ENCODE measurements at regions not wholly inside any gene's neighbourhood (a gene's known extent, or its start where the extent isn't known, plus 50 kb on each side); places are given as distances from the start of the nearest gene placed in this dataset.

DNA sequence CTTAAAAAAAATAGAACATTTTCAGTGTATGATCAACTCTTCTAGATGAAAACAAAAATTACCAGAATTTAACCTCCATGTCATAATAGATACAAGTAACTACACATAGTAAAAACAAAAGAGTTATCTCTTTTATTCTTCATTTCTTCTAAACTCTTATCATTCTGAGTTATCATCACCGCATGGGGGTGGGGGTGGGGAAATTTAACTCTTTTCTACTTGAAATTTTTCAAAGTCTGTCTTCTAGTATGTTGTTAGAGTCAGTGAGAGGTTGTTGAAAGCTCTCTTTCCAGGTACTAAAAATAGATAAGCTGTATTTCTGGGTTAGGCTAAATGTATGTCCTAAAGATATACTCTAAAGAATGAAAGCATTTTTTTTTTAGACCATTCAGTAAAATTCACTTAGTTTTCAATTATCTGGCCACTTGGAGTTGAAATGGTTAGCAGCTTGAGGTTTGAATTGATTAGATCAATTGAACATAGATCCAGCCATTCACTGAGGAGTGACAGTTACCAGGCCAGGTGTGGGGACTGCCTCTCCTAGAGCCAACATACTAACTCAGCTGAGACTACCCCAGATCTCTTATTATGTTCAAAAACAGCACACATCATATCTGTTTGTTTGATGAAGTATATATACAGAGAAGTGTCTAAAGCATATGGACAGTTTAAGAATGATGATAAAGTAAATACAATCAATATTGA is 220.7 kb downstream of the IKZF2 start:
- TF ChIP-seq, protein P1, sequence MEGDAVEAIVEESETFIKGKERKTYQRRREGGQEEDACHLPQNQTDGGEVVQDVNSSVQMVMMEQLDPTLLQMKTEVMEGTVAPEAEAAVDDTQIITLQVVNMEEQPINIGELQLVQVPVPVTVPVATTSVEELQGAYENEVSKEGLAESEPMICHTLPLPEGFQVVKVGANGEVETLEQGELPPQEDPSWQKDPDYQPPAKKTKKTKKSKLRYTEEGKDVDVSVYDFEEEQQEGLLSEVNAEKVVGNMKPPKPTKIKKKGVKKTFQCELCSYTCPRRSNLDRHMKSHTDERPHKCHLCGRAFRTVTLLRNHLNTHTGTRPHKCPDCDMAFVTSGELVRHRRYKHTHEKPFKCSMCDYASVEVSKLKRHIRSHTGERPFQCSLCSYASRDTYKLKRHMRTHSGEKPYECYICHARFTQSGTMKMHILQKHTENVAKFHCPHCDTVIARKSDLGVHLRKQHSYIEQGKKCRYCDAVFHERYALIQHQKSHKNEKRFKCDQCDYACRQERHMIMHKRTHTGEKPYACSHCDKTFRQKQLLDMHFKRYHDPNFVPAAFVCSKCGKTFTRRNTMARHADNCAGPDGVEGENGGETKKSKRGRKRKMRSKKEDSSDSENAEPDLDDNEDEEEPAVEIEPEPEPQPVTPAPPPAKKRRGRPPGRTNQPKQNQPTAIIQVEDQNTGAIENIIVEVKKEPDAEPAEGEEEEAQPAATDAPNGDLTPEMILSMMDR (IDR thresholded peaks at IDR 0.05), result no peak
- no peak for TF ChIP-seq EP300 (IDR thresholded peaks at IDR 0.05)
